GM18870 (cell line): ENCODE measurements at regions not wholly inside any gene's neighbourhood (a gene's known extent, or its start where the extent isn't known, plus 50 kb on each side); places are given as distances from the start of the nearest gene placed in this dataset.

Source experiments
- ATAC-seq: cut with Tn5 transposase; IDR thresholded peaks from one replicate; pipeline ENCODE4 v1.9.1; 2021; ENCODE audit warnings: moderate library complexity; ENCODE audit not compliant: unreplicated experiment

DNA sequence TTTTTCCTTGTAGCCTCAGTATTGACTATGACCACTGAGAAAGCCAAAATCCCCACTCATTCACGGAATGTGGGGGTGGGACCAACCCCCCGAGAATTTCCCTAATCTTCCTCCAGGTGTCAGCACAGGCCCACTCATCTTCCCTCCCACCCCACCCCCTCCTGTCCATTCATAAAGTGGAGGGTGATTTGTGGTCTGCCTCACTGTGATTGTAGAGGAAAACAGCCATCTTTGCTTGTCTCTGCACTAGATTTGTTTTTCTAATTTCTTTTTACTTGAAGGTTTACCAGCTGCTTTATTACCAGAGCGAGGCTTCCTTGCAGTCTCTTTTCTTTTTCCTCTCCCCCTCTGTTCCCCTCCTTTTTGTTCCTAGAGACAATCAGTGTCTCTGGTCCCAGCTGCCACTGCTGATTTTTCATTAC is 171.8 kb downstream of the ICOS start:
- peak; percentile 32 for ATAC-seq

DNA sequence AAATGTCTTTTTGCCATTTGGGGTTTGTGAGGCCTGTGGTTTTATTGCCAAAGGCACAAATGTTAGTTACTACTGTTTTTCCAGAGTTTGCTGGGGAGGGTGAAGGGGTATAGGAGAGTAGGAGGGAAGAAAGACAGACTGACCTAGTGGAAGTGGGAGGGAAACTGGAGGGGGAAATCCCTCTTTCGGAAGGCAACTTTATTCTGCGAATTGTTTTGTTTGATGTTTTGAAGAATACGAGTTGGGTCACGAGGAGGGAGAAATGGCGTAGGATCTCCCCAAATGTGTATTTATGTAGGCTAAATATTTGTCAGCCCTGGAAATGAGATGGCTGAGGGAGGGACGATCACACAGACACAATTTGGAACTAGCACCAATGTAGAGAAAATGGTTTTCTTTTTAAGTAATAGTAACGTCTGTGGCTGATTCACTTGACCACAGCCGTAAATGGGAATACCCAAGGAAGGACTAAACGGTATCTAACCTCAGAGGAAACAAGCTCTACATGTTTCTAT is 172.3 kb downstream of the ICOS start:
- ATAC-seq: no peak

DNA sequence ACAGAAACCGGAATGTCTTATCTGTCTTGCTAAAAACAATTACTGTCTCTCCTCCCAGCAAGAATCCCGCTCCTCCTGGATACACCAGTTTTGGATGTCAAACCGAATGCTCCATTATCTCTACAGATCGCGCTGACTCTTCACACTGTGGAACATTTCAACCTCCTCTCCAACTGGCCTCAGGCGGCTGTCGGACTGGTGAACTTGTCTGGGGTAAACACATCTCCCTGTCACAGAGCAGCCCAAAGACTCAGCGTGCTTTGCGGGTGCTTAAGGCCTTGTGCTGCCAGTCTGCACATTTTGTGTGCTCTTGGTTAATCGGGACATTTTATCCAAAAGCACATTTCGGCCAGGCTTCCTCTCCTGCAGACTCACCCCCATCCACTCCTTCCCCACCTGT is 173.1 kb downstream of the ICOS start:
- ATAC-seq: no peak

DNA sequence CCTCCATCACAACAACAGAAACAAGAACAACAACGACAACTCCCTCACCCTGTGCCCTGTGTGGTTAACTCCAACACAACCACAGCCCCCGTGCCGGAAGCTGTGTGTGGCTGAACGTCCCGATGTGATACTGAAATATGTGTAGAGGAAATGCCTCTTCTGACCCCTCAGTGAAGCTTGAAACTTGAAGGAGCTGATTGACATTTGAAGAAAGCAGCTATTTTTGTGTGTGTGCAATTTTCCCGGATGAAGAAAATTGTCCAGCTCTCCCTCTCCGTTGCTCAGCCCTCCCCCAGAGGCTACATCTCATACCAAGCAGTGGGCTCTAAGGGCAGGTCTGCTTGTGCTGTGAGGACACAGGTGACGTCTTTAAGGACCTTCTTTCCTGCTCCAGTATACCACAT is 173.8 kb downstream of the ICOS start:
- ATAC-seq: peak; percentile 95

DNA sequence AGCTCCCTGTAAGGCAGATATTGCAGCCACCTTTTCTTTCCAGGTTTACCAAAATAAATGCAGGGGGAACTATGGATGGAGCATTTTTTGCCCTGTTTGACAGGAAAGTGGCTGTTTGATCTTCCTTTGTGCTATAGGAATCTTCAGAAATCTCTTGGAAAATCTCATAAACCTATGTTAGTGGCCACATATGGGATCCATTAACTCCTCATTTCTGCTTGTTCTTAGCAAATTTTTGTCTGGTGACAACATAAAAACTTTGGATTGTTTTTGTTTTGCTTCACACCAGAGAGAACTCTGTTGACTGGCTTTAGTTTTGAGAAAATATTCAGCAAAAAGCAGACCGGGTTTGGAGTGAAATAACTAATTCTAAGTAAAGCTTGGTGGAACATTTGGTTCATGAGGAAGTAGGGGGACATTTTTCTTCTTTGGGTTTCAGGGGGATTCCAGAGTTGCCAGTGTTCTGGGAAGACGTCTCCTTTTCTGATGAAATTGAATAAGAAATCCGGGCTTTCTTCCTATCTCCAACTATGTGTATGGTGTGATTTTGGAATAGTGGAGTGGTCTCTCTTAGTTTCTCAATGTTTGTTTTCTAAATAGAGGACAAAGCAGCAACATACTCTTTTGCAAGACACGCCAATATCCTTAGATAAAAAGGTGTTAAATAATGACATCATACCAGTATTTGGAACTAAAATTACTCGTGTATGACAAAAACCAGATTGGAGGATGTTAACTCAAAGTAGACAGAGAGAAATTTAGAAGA is 174.4 kb downstream of the ICOS start:
- ATAC-seq: no peak

DNA sequence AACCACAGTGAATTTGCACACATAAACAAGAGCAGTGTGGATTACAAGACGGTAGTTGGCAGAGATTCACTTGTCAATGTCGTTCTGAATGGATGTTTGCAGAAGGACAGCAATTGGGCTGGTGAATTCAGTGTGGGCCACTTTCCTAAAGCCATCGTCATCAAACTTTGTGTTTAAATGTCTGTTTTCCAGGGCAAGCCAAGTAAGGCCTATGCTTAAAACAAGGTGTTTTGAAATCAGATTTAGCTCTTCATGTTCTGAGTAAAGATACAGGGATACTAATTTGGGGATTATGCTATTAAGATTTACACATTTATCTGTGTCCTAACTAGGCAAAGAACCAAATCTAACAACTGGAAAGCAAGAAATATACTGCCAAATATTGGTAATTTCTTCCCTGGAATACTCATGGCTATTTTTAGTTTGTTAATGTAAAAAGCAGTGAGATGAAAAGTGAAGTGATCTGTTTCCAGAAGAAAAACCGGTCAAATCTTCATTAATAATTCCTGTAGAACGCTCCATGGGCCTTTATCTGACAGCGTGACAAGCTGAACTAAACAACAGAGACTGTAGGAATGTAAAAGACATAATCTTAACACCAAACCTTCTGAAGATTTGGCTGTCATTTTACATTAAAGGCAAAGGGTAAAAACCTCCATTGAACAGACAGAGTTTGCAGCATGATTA is 175.7 kb downstream of the ICOS start:
- ATAC-seq: no peak

DNA sequence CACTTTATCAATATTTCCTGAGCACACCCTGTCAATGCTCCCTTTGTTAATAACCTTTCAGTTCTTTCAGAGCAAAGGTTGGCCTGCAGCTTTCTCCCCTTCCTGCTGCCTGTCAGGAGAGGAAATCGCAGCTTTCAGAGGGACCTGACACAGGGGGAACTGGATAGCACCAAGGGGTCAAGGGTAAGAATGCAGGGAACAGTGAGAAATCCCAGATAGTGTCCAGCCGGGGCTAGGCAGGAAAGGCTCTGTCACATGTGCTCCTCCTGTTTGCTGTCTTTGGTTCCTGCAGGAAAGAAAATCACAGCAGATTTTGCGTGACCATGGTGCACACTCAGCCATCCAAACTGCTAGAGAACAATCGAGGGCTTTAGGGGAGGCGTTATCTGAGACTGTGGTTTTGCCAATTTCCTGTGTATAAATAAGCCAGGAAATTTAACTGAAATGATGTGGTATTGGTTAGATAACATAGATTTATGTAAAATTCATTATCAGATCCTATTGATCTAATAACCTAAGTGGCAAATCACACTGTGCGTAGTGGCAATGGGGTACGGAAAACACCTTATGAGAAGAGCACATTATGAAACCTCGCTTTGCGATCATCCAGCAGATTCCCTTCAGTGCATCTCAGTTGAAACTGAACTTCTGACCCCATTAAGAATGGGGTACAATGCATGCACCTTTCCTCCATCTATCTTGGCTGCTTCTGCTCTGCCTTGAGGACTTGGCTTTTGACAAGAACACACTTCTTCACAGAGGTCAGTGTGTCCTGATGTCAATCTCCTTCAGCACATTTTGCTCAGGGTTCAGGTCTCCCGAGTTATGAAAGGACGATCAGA is 178.0 kb downstream of the ICOS start:
- ATAC-seq: no peak

DNA sequence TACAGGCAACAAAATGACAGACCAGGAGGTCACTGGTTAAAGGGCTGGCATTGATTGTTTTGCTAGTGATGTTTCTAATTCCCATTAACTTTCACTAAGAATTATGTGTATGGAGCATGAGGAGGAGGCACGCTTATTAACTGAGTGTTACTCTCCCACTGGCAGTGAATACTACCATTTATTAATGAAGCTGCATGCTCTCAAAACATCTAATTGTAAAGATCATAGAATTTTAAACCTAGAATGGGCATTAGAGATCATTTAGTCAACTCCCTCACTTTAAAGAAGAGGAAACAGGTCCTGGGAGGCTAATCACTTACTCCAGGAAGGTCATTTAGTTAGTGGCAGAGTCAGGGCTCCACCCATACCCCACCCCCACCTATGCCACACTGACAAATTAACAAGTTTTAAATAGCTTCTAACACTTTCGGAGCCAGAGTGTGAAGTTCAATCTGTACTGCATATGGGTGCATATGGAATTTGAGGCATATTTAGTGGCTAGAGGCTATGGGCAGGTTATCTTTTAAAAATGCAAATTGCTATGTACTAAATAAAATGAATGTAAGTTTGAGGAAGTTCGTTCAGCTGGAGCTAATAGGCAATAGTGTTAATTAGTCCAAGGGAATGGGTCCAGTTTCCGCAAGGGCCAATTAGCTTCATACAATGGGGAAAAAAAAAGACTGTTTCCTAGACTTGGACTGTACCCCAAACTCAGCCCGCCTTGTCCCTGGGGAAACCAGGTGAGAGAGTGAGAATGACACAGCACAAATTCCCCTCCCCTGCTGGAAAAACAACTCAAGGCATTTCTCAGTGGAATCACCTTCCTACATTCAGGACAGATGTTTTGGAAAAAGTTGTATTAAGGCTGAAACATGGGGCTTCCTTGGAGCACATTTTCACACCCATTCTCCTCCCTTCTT is 178.8 kb downstream of the ICOS start:
- ATAC-seq: no peak

DNA sequence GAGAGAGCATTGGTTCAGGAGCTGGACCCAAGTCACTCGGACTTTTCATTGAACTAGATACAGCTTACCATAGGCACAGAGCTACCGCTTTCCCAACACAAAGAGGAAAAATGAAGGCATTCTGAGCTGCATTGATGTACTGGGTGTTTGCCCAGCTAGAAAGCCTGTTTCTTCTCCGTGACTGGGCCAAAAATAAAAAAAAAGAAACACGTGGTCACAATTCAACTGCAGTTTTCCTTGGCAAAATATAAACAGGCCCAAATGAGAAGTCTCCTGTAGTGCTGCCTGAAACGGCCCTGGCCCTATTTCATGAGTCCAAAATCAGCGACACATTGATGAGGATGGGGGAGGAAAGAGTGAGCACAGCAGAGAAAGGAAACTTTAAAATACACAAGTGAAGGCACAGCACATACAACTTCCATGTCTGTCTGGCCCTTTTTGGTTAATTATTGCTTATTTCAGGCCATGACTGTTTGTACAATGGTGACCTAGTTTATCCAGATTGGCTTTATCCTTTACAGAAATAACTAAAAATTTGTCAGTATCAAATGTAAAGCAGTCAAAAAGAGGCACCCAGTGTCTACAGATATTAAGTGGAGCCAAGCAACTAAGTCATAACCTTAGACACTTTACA is 179.7 kb downstream of the ICOS start:
- ATAC-seq: no peak

DNA sequence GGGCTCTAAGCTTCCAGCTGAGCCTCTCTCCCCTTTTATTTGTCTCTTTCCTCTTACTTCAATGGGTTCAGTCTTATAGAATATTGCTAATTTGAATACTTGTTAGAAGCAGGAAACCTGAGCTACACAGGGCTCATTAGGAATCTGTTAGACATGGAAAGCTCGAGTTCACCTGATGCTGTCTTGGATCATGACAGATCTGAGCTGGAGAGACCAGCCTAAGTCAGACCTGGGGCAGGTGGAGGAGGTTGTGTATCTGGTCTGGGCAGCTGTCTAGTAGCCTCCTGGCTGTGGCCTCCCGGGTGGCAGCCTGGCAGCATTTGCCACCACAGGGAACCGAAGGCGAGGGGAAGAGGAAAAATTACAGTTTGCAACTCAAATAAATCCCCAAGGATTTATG is 185.9 kb downstream of the ICOS start:
- no peak for ATAC-seq

DNA sequence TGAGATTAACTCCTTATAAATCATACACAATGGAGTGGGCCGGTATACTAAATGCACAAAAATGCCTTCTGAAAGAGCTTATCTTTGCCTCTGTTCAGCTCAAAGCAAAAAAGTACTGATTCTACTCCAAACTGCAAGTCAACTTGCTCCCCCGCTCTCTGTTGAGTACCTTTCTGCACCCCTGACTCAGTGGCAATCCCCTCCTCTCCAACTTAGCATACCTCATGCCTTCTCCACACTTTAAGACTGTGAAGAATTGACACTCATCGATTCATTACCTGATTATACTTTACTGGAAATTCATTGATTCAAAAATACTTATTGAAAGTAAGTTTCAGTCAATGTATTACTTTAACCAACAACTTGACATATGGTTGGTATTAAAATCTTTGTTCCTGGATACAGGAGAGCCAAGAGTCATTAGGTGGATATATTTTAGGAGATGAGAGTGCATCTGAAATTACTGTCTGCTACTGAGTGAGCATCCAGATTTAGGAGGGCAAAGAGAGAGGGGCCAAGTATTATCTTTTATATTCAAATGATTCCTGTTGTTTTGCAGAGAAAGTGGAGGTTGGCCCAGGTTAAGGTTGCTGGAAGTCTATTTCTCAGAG is 187.7 kb downstream of the ICOS start:
- ATAC-seq: no peak

DNA sequence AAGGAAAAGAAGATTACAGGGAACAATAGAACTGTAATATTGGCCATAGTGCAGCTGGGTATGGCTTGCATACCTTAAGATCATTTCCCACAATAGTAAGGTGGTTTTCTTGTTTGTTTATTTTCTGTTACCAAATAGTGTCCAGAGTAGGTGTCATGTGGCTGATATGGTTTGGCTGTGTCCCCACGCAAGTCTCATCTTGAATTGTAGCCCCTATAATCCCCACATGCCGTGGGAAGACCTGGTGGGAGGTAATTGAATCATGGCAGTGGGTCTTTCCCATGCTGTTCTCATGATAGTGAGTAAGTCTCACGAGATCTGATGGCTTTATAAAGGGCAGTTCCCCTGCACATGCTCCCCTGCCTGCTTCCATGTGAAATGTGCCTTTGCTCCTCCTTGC is 190.1 kb downstream of the ICOS start:
- no peak for ATAC-seq

DNA sequence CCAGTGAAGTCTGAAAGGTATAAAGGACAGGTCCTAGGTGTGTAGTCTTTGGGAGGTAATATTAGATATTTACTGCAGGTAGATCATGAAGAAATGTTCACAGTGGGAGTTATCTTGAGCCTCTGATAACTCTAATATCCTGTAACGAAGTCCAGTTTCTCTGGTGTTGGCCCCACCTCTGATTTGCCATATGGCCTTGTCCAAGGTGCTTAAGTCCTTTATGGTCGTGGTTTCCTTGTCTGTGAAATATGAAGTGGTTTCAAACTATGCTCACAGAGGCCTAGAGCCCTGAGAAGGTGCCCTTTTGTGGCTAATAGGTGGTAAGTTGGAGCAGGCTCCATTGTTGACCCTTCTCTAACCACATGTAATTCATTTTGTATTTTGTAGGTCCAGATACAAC is 190.7 kb downstream of the ICOS start:
- ATAC-seq: no peak

DNA sequence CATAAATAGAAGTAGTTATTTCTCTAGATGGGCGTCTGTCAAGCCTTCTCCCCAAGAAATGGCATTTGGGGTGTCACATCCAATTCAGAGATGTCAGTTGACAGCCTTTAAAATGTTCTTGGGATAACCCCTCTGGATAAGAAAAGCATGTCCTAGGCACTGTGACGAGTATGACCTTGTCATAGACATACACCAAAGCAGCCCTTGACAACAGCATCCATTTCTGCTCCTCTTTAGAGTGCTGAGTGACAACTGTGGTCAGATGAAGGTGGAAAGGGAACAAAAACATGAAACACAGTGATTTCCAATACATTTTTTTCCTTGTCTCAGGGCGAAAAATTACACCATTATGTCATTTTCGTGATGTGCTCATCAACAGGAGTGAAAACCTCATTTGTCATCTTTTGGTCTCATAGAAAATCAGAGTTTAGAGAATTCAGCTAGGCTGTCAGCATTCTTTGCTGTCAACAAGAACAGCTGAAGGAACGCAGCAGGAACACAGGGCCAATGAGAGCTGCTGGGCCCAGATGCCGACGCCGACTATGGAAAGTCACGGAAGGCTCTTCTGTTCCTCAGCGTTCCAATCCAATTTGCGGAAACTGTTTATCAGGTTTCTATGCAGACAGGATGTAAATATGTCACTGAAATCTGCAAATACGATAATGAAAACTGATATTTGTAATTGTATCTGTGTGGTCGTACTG is 193.2 kb downstream of the ICOS start:
- no peak for ATAC-seq

DNA sequence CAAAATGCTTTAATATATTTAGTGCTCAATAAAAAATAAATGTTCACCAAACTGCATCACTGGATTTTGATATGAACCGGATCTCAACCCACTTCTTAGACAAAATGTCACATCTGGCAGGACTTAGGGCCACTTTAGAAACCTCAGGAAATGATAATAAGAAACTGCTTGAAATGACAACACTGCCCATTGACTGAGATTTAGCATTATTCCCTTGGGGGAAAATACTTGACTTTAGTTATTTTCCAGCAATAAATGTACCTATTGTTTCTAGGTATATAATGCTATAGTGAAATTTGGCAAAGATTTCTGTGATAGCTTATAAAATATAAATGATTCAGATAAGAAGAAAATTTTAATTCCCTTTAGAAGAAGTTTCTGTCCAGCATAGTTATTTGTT is 195.1 kb downstream of the ICOS start:
- ATAC-seq: no peak

DNA sequence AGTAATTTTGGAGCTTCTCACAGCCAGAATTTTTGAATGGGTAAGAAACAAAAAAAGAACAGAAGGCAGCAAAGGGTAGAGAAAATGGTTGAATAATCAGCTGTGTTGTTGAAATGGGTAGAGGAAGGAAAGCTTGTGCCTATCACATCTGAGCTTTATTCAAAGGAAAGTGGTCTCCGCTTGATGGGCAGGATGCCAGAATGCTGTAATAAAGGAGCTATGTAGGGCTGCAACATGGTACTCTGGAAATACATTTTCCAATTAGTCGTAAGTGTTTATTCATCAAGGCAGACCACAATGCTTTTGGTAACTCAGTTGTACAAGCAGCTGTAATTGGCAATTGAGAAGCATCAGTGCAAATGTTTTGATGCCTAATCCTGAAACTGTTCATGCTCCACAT is 196.9 kb downstream of the ICOS start:
- ATAC-seq: no peak

DNA sequence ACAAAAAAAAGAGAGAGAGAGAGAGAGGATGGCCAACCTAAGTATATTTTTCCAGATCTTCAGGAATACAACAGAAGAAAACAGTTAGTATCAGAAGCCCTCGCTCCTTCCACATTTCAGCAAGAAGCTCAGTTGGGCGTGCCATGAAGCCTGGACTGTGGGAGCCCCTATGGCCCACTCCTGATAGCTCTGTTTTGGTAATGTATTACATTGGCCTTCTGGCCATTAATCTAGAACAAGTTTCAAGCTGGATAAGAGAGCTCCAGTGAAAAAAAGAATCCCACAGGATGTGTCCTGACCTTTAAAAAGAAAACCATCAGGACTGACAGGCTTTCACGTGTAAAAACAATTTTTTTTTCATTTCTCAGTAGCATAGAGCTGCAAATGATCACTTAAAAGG is 197.9 kb downstream of the ICOS start:
- no peak for ATAC-seq

DNA sequence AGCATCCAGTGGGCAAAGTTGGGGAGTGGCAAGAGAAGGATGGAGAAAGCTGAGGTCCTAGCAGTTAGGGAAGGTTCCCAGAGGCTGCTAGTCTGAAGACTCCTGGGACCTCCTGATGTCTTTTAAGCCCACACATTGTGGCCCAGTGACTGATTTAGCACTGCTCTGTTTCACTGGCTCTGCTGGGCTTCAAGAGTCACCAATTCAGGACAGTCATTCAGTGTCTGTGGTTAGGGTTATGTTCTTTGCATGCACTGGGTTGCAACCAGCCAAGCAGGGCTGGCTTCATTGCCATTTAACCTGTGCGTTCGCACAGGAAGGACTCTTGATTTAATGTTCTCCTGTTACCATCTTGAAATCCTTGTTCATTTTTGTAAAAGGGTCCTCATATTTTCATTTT is 199.2 kb downstream of the ICOS start:
- no peak for ATAC-seq

DNA sequence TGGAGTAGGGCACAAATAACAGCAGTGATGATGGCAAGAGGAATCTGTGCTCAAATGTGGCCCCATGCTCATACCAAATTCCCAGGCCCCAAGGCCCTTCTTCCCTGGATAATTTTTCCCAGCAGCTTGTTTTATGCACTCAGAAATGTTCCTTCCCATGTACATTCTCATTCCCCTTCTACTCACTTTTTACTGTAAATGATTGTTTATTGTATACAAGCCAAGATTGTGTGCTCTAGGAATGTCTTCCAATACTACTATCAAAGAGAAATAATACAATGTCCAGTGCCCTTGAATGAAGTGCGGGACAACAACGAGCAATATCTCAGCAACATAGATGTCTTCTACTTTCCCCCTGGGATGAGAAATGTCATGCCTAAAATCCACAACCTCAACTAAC is 201.6 kb downstream of the ICOS start:
- no peak for ATAC-seq
